PC-3 (cell line): ENCODE measurements at regions not wholly inside any gene's neighbourhood (a gene's known extent, or its start where the extent isn't known, plus 50 kb on each side); places are given as distances from the start of the nearest gene placed in this dataset.

Experiments
- ATAC-seq: fragments of 200-7000 bp; cut with Tn5 transposase; 2 replicates; pipeline ENCODE4 v1.9.1; 2020; ENCODE audit warnings: mild to moderate bottlenecking, moderate library complexity
- BruUV-seq: library from RNA; stranded (reverse); fragments of 400-500 nt; replicated peaks from 2 replicates; lab custom pipeline; 2021; lab: Mats Ljungman, UMichigan
- CTCF ChIA-PET: fragments of 300-600 bp; sonication (Branson Sonifier 250); formaldehyde crosslinking; loops from one replicate; lab custom pipeline; 2022; ENCODE audit warnings: antibody characterized with exemption; lab: Charles Lee
- POLR2A ChIA-PET: fragments of 300-600 bp; sonication (Branson Sonifier 250); formaldehyde crosslinking; loops from one replicate; lab custom pipeline; 2022; ENCODE audit warnings: antibody characterized with exemption; ENCODE audit not compliant: unreplicated experiment; lab: Charles Lee
- DNase-seq: peaks from one replicate; pipeline ENCODE4 v3.0.0-alpha.2; 2015
- H2AFZ ChIP-seq: fragments of 300-600 bp; sonication (generic); 2 replicates; pipeline ENCODE4 v1.6.0; 2016; ENCODE audit warnings: antibody characterized with exemption, low read length
- H3F3A ChIP-seq: fragments of 300-600 bp; sonication (generic); one replicate; pipeline ENCODE4 v1.6.0; 2017; ENCODE audit warnings: antibody characterized with exemption, low read length, control low read depth, mild to moderate bottlenecking; ENCODE audit not compliant: unreplicated experiment
- H3K27ac ChIP-seq: fragments of 300-600 bp; sonication (generic); 2 replicates; pipeline ENCODE4 v1.5.1; 2016; ENCODE audit warnings: mild to moderate bottlenecking, low read length
- H3K27me3 ChIP-seq: fragments of 300-600 bp; sonication (generic); 2 replicates; pipeline ENCODE4 v1.6.1; 2016; ENCODE audit warnings: low read length, mixed read lengths
- H3K36me3 ChIP-seq: fragments of 300-600 bp; sonication (generic); 2 replicates; pipeline ENCODE4 v1.6.1; 2016; ENCODE audit warnings: low read depth, mixed run types, low read length, mixed read lengths
- H3K4me1 ChIP-seq: fragments of 300-600 bp; sonication (generic); 2 replicates; pipeline ENCODE4 v1.5.1; 2016; ENCODE audit warnings: low read length; ENCODE audit not compliant: insufficient read depth
- H3K4me2 ChIP-seq: fragments of 300-600 bp; sonication (generic); 2 replicates; pipeline ENCODE4 v1.6.0; 2016; ENCODE audit warnings: low read length
- H3K4me3 ChIP-seq: fragments of 300-600 bp; sonication (generic); 2 replicates; pipeline ENCODE4 v1.5.1; 2016; ENCODE audit warnings: mild to moderate bottlenecking, low read length, mixed read lengths
- H3K79me2 ChIP-seq: fragments of 300-600 bp; sonication (generic); 2 replicates; pipeline ENCODE4 v1.6.1; 2017; ENCODE audit warnings: low read length, mixed read lengths
- H3K9ac ChIP-seq: fragments of 300-600 bp; sonication (generic); 2 replicates; pipeline ENCODE4 v1.6.0; 2016; ENCODE audit warnings: mild to moderate bottlenecking, low read length
- H3K9me2 ChIP-seq: fragments of 300-600 bp; sonication (generic); replicated peaks from 2 replicates; pipeline ENCODE4 v1.6.1; 2016; ENCODE audit warnings: mixed run types, low read length, mixed read lengths
- H3K9me3 ChIP-seq: fragments of 300-600 bp; sonication (generic); 2 replicates; pipeline ENCODE4 v1.6.1; 2016; ENCODE audit warnings: low read length, mixed read lengths
- H4K20me1 ChIP-seq: fragments of 300-600 bp; sonication (generic); 2 replicates; pipeline ENCODE4 v1.6.1; 2016; ENCODE audit warnings: low read length, mixed read lengths
- CTCF ChIP-seq: fragments of 300-600 bp; sonication (generic); conservative IDR thresholded peaks from 2 replicates; pipeline ENCODE4 v1.5.1; 2017; ENCODE audit warnings: antibody characterized with exemption, low read depth, mild to moderate bottlenecking, low read length
- EZH2 ChIP-seq: fragments of 300-600 bp; sonication (generic); IDR thresholded peaks from one replicate; pipeline ENCODE4 v1.6.1; 2017; ENCODE audit warnings: antibody characterized with exemption, mild to moderate bottlenecking, low read length; ENCODE audit not compliant: unreplicated experiment
- EZH2phosphoT487 ChIP-seq: fragments of 300-600 bp; sonication (generic); IDR thresholded peaks from 2 replicates; pipeline ENCODE4 v1.6.1; 2018; ENCODE audit warnings: mild to moderate bottlenecking, antibody characterized with exemption, low read length, borderline replicate concordance
- intact Hi-C: fragments of 100-400 bp; cut with micrococcal nuclease; formaldehyde crosslinking; loops from 2 replicates; pipeline ENCODE4 v1.9.0; 2023

- TF ChIP-seq CTCF = no peak
- TF ChIP-seq EZH2phosphoT487 = no peak
- no peak for TF ChIP-seq EZH2
- H3K9me2 ChIP-seq = no peaks in the 10 kb centered on the region
- no peaks in the 10 kb centered on the region for H3F3A ChIP-seq
- no TSS peak for BruUV-seq
- no peaks in the 10 kb centered on the region for H3K36me3 ChIP-seq
- H3K9me3 ChIP-seq = no peaks in the 10 kb centered on the region
- ChIA-PET CTCF (no interaction called here), POLR2A (no interaction called here)
- H2AFZ ChIP-seq = no peak overlapping the region
- ATAC-seq = peak; percentile 38
- H3K4me1 ChIP-seq = no peaks in the 10 kb centered on the region
- intact Hi-C loops = no loop called here
- H3K4me2 ChIP-seq = no peak overlapping the region
- H3K27me3 ChIP-seq = no peaks in the 10 kb centered on the region
- no peaks in the 10 kb centered on the region for H3K79me2 ChIP-seq
- no peak overlapping the region for H3K9ac ChIP-seq
- peak; percentile 20 for DNase-seq
- H3K27ac ChIP-seq = no peak overlapping the region
- no peaks in the 10 kb centered on the region for H4K20me1 ChIP-seq
- H3K4me3 ChIP-seq = no peak overlapping the region
Observed at GRCh38 chr4:126888968-126889367, 743.8 kb upstream of the INTU start.

- Histone ChIP-seq H3K36me3 (no peaks in the 10 kb centered on the region), H3K27ac (no peak overlapping the region), H4K20me1 (no peaks in the 10 kb centered on the region), H3K27me3 (no peaks in the 10 kb centered on the region), H3K4me3 (no peak overlapping the region), H3K79me2 (no peaks in the 10 kb centered on the region), H3K9me2 (no peaks in the 10 kb centered on the region), H3K9me3 (no peaks in the 10 kb centered on the region), H3K4me1 (no peaks in the 10 kb centered on the region), H3K9ac (no peak overlapping the region), H3K4me2 (no peak overlapping the region), H3F3A (no peaks in the 10 kb centered on the region), H2AFZ (no peak overlapping the region)
- intact Hi-C loops = no loop called here
- TF ChIP-seq EZH2 = no peak
- ATAC-seq (no peak), DNase-seq (no peak)
- no TSS peak for BruUV-seq
- POLR2A ChIA-PET = no interaction called here
- CTCF ChIA-PET = no interaction called here
Observed at GRCh38 chr4:126890383-126890782, 742.4 kb upstream of the INTU start.

DNA sequence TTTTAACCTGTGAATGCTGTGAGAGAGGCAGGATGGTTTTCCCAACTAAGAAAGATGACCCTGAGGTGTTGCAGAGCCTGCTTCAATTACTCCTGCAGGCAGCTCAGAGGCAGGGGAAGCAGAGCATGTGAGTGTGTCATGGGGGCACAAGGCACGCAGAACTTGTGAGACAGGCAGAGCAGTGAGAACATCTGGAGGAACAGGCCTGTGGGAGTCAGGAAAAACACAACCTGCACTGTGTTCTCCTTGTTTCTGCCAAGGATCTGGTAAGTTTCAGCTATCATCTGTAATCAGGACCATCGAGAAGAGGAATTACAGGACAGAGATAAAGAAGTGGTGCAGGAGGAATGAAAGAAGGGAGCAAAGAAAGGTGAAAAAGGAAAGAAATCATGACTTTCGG is 741.8 kb upstream of the INTU start:
- Histone ChIP-seq H3F3A (no peaks in the 10 kb centered on the region), H3K4me1 (no peaks in the 10 kb centered on the region), H3K9me2 (no peaks in the 10 kb centered on the region), H3K9me3 (no peaks in the 10 kb centered on the region), H2AFZ (no peak overlapping the region), H3K27ac (no peak overlapping the region), H3K9ac (no peak overlapping the region), H3K4me3 (no peak overlapping the region), H4K20me1 (no peaks in the 10 kb centered on the region), H3K36me3 (no peaks in the 10 kb centered on the region), H3K79me2 (no peaks in the 10 kb centered on the region), H3K4me2 (no peak overlapping the region), H3K27me3 (no peaks in the 10 kb centered on the region)
- POLR2A ChIA-PET = no interaction called here
- CTCF ChIA-PET = no interaction called here
- BruUV-seq = no TSS peak
- ATAC-seq = no peak
- intact Hi-C loops = no loop called here
- TF ChIP-seq CTCF (no peak), EZH2 (no peak), EZH2phosphoT487 (no peak)
- no peak for DNase-seq
